ENCODE measurements at regions not wholly inside any gene's neighbourhood (a gene's known extent, or its start where the extent isn't known, plus 50 kb on each side); places are given as distances from the start of the nearest gene placed in this dataset.
A peak's percentile ranks its signal among the peaks of the same experiment; 100 is the strongest.

DNA sequence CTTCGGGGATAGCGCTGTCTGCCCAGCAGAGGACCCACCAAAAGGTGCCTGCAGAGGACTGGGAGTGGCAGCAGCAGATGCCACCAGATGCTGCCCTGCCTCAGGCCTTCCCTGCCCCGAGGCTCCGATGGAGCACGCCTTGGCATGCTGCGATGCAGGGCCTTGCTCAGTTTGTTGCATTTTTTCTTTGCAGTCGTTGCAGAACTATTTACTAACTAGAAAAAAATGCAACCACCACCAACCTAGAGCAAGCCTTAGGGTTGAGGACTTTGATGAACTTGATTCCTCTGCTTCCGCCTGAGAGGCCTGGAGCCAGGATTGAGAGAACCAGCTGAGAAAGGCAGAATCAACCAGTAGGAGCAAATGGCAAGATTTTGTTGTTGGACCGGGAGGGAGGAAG is 585.6 kb upstream of the MKI67 start:
- no peak overlapping the region for H2AK5ac ChIP-seq (ENCODE audit: low read depth, low read length)
- no peak overlapping the region for H4K8ac ChIP-seq (ENCODE audit: low read depth, low read length)
- no peak overlapping the region for H3K4me2 ChIP-seq (ENCODE audit: insufficient read depth, low read length, poor library complexity, severe bottlenecking)
- no peak overlapping the region for H2AFZ ChIP-seq (ENCODE audit: low read length)
- no peaks in the 10 kb centered on the region for H3K9me3 ChIP-seq (replicated peaks in 1 of 2; ENCODE audit: control insufficient read depth in 2 of 2, insufficient read depth in 1 of 2, low read depth in 1 of 2, low read length in 2 of 2)
- no peaks in the 10 kb centered on the region for H3K36me3 ChIP-seq (replicated peaks in 1 of 2; ENCODE audit: control insufficient read depth in 2 of 2, insufficient read depth in 2 of 2, low read length in 2 of 2)
- H3K9ac ChIP-seq (ENCODE audit: low read depth, low read length, poor library complexity) = no peak overlapping the region
- no peak overlapping the region for H2BK5ac ChIP-seq (ENCODE audit: low read length)
- no peaks in the 10 kb centered on the region for H3K79me1 ChIP-seq (ENCODE audit: low read depth, low read length)
- no peak overlapping the region for H2BK12ac ChIP-seq (ENCODE audit: low read length)
- H3K18ac ChIP-seq (ENCODE audit: low read length) = no peak overlapping the region
- WGBS, 2 donors (ENCODE audit: extremely low coverage in 2 of 2, insufficient read length in 2 of 2, insufficient replicate concordance in 1 of 2) = no CpG with 5 or more reads among the region's 9 CpGs
- H3K4me1 ChIP-seq (ENCODE audit: control insufficient read depth in 2 of 2, insufficient read depth in 1 of 2, low read depth in 1 of 2, low read length in 2 of 2) = peaks cover 0 to 5% of the 10 kb centered on the region in 2 donors
- no peak for DNase-seq (ENCODE audit: low spot score)
- no peak overlapping the region for H3K23ac ChIP-seq (ENCODE audit: low read depth, low read length, poor library complexity)
- H2BK15ac ChIP-seq (ENCODE audit: low read length) = no peak overlapping the region
- H3K4ac ChIP-seq (ENCODE audit: low read length) = no peak overlapping the region
- no peak overlapping the region for H3K27ac ChIP-seq (replicated peaks; ENCODE audit: low read length)
- H3K4me3 ChIP-seq (ENCODE audit: low read length in 2 of 2) = no peak overlapping the region
- no peak overlapping the region for H2BK120ac ChIP-seq (ENCODE audit: low read depth, low read length)
- H3K14ac ChIP-seq (ENCODE audit: low read length) = no peak overlapping the region
- no peaks in the 10 kb centered on the region for H3K27me3 ChIP-seq (ENCODE audit: control insufficient read depth in 3 of 3, insufficient read depth in 3 of 3, low read depth in 1 of 3, low read length in 3 of 3)
- no peak overlapping the region for H4K91ac ChIP-seq (ENCODE audit: low read depth, low read length, poor library complexity)

- Histone ChIP-seq H4K91ac (ENCODE audit: low read depth, low read length, poor library complexity) (no peak overlapping the region), H2BK120ac (ENCODE audit: low read depth, low read length) (no peak overlapping the region), H4K8ac (ENCODE audit: low read depth, low read length) (no peak overlapping the region), H2BK5ac (ENCODE audit: low read length) (no peak overlapping the region), H3K4me3 (ENCODE audit: low read length in 2 of 2) (no peak overlapping the region), H3K4me1 (ENCODE audit: control insufficient read depth in 2 of 2, insufficient read depth in 1 of 2, low read depth in 1 of 2, low read length in 2 of 2) (peaks cover 0 to 5% of the 10 kb centered on the region in 2 donors), H3K9me3 (replicated peaks in 1 of 2; ENCODE audit: control insufficient read depth in 2 of 2, insufficient read depth in 1 of 2, low read depth in 1 of 2, low read length in 2 of 2) (no peaks in the 10 kb centered on the region), H3K9ac (ENCODE audit: low read depth, low read length, poor library complexity) (no peak overlapping the region), H2BK12ac (ENCODE audit: low read length) (no peak overlapping the region), H3K23ac (ENCODE audit: low read depth, low read length, poor library complexity) (no peak overlapping the region), H3K14ac (ENCODE audit: low read length) (peak overlapping the region; percentile 4), H2BK15ac (ENCODE audit: low read length) (peak overlapping the region; percentile 7), H3K36me3 (replicated peaks in 1 of 2; ENCODE audit: control insufficient read depth in 2 of 2, insufficient read depth in 2 of 2, low read length in 2 of 2) (no peaks in the 10 kb centered on the region), H3K79me1 (ENCODE audit: low read depth, low read length) (no peaks in the 10 kb centered on the region), H3K18ac (ENCODE audit: low read length) (peak overlapping the region; percentile 36), H2AK5ac (ENCODE audit: low read depth, low read length) (no peak overlapping the region), H3K27ac (replicated peaks; ENCODE audit: low read length) (no peak overlapping the region), H2AFZ (ENCODE audit: low read length) (no peak overlapping the region), H3K27me3 (ENCODE audit: control insufficient read depth in 3 of 3, insufficient read depth in 3 of 3, low read depth in 1 of 3, low read length in 3 of 3) (no peaks in the 10 kb centered on the region), H3K4ac (ENCODE audit: low read length) (no peak overlapping the region), H3K4me2 (ENCODE audit: insufficient read depth, low read length, poor library complexity, severe bottlenecking) (no peak overlapping the region)
- DNase-seq (ENCODE audit: low spot score) = no peak
- no CpG with 5 or more reads among the region's 18 CpGs for WGBS, 2 donors (ENCODE audit: extremely low coverage in 2 of 2, insufficient read length in 2 of 2, insufficient replicate concordance in 1 of 2)
Observed at GRCh38 chr10:128712661-128713400, 586.6 kb upstream of the MKI67 start.

DNA sequence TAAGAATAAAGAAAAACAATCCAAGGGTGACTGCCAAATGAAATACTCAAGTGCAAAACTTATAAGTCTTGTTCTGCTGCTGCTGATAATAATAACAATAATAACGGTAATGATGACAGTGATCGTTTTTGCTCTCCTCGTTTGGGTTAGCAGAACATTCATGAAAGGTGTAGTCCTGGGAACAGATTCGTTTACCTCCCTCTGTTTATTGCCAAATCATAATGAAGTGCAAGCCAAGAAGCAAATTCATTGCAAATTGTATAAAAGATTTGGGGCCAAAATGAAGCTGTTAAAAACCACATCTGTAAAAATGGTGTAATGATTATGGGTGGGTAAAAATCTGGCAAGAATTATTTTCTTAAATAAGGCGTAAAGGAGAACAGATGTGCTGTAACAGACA is 587.2 kb upstream of the MKI67 start:
- Histone ChIP-seq H2AK5ac (ENCODE audit: low read depth, low read length) (no peak overlapping the region), H2BK5ac (ENCODE audit: low read length) (no peak overlapping the region), H3K4ac (ENCODE audit: low read length) (no peak overlapping the region), H3K18ac (ENCODE audit: low read length) (no peak overlapping the region), H3K14ac (ENCODE audit: low read length) (no peak overlapping the region), H2BK12ac (ENCODE audit: low read length) (no peak overlapping the region), H2BK120ac (ENCODE audit: low read depth, low read length) (no peak overlapping the region), H2AFZ (ENCODE audit: low read length) (no peak overlapping the region), H4K8ac (ENCODE audit: low read depth, low read length) (no peak overlapping the region), H3K9me3 (replicated peaks in 1 of 2; ENCODE audit: control insufficient read depth in 2 of 2, insufficient read depth in 1 of 2, low read depth in 1 of 2, low read length in 2 of 2) (no peaks in the 10 kb centered on the region), H3K79me1 (ENCODE audit: low read depth, low read length) (no peaks in the 10 kb centered on the region), H4K91ac (ENCODE audit: low read depth, low read length, poor library complexity) (no peak overlapping the region), H3K4me1 (ENCODE audit: control insufficient read depth in 2 of 2, insufficient read depth in 1 of 2, low read depth in 1 of 2, low read length in 2 of 2) (peaks cover 0 to 5% of the 10 kb centered on the region in 2 donors), H3K4me2 (ENCODE audit: insufficient read depth, low read length, poor library complexity, severe bottlenecking) (no peak overlapping the region), H3K27me3 (ENCODE audit: control insufficient read depth in 3 of 3, insufficient read depth in 3 of 3, low read depth in 1 of 3, low read length in 3 of 3) (no peaks in the 10 kb centered on the region), H3K36me3 (replicated peaks in 1 of 2; ENCODE audit: control insufficient read depth in 2 of 2, insufficient read depth in 2 of 2, low read length in 2 of 2) (no peaks in the 10 kb centered on the region), H3K23ac (ENCODE audit: low read depth, low read length, poor library complexity) (no peak overlapping the region), H3K27ac (replicated peaks; ENCODE audit: low read length) (no peak overlapping the region), H3K4me3 (ENCODE audit: low read length in 2 of 2) (no peak overlapping the region), H3K9ac (ENCODE audit: low read depth, low read length, poor library complexity) (no peak overlapping the region), H2BK15ac (ENCODE audit: low read length) (no peak overlapping the region)
- no CpG with 5 or more reads among the region's 5 CpGs for WGBS, 2 donors (ENCODE audit: extremely low coverage in 2 of 2, insufficient read length in 2 of 2, insufficient replicate concordance in 1 of 2)
- no peak for DNase-seq (ENCODE audit: low spot score)

GRCh38 chr10:128713874-128714570 is 587.8 kb upstream of the MKI67 start:
- Histone ChIP-seq H3K18ac (ENCODE audit: low read length) (no peak overlapping the region), H3K27me3 (ENCODE audit: control insufficient read depth in 3 of 3, insufficient read depth in 3 of 3, low read depth in 1 of 3, low read length in 3 of 3) (no peaks in the 10 kb centered on the region), H3K4ac (ENCODE audit: low read length) (no peak overlapping the region), H3K9ac (ENCODE audit: low read depth, low read length, poor library complexity) (no peak overlapping the region), H3K4me1 (ENCODE audit: control insufficient read depth in 2 of 2, insufficient read depth in 1 of 2, low read depth in 1 of 2, low read length in 2 of 2) (peaks cover 0 to 5% of the 10 kb centered on the region in 2 donors), H3K14ac (ENCODE audit: low read length) (no peak overlapping the region), H4K8ac (ENCODE audit: low read depth, low read length) (no peak overlapping the region), H3K4me3 (ENCODE audit: low read length in 2 of 2) (no peak overlapping the region), H2BK15ac (ENCODE audit: low read length) (no peak overlapping the region), H3K9me3 (replicated peaks in 1 of 2; ENCODE audit: control insufficient read depth in 2 of 2, insufficient read depth in 1 of 2, low read depth in 1 of 2, low read length in 2 of 2) (no peaks in the 10 kb centered on the region), H2AK5ac (ENCODE audit: low read depth, low read length) (no peak overlapping the region), H3K23ac (ENCODE audit: low read depth, low read length, poor library complexity) (no peak overlapping the region), H3K27ac (replicated peaks; ENCODE audit: low read length) (no peak overlapping the region), H2BK12ac (ENCODE audit: low read length) (no peak overlapping the region), H4K91ac (ENCODE audit: low read depth, low read length, poor library complexity) (no peak overlapping the region), H3K4me2 (ENCODE audit: insufficient read depth, low read length, poor library complexity, severe bottlenecking) (no peak overlapping the region), H3K79me1 (ENCODE audit: low read depth, low read length) (no peaks in the 10 kb centered on the region), H3K36me3 (replicated peaks in 1 of 2; ENCODE audit: control insufficient read depth in 2 of 2, insufficient read depth in 2 of 2, low read length in 2 of 2) (no peaks in the 10 kb centered on the region), H2BK5ac (ENCODE audit: low read length) (no peak overlapping the region), H2AFZ (ENCODE audit: low read length) (no peak overlapping the region), H2BK120ac (ENCODE audit: low read depth, low read length) (no peak overlapping the region)
- DNase-seq (ENCODE audit: low spot score) = no peak
- no CpG with 5 or more reads among the region's 6 CpGs for WGBS, 2 donors (ENCODE audit: extremely low coverage in 2 of 2, insufficient read length in 2 of 2, insufficient replicate concordance in 1 of 2)

Measured in neuronal stem cell (in vitro differentiated cells).